H1 (cell line): ENCODE measurements at regions not wholly inside any gene's neighbourhood (a gene's known extent, or its start where the extent isn't known, plus 50 kb on each side); places are given as distances from the start of the nearest gene placed in this dataset.

Experiments
- CTCF ChIA-PET: fragments of 300-600 bp; sonication (Branson Sonifier 250); formaldehyde crosslinking; loops from one replicate; lab custom pipeline; 2021; ENCODE audit not compliant: partially characterized antibody; lab: Charles Lee
- POLR2A ChIA-PET: fragments of 300-600 bp; sonication (Branson Sonifier 250); formaldehyde crosslinking; loops from one replicate; lab custom pipeline; 2021; ENCODE audit warnings: inconsistent platforms; ENCODE audit not compliant: partially characterized antibody; lab: Charles Lee
- DNase-seq, 2 experiments: peaks; one replicate each; pipeline versions ENCODE4 v3.0.0 to v3.0.0-alpha.2; 2010 to 2022; ENCODE audit warnings: low spot score in 2 of 2, low read depth in 1 of 2, mixed read lengths in 1 of 2
- FAIRE-seq: peaks from 2 replicates; lab custom pipeline; 2011; peaks lifted over from hg19 to GRCh38; lab: Jason Lieb, UNC
- H2AFZ ChIP-seq: 2 replicates; pipeline ENCODE4 v1.8.1; 2012; ENCODE audit warnings: low read length, inconsistent platforms
- H2AK5ac ChIP-seq: 2 replicates; pipeline ENCODE4 v1.6.1; 2013; ENCODE audit warnings: low read depth, low read length
- H2BK120ac ChIP-seq: replicated peaks from 2 replicates; pipeline ENCODE3; 2013; ENCODE audit warnings: low read depth, low read length, inconsistent platforms
- H2BK12ac ChIP-seq: 2 replicates; pipeline ENCODE4 v1.6.1; 2013; ENCODE audit warnings: low read depth, low read length
- H2BK15ac ChIP-seq: 2 replicates; pipeline ENCODE4 v1.6.1; 2013; ENCODE audit warnings: low read length
- H2BK20ac ChIP-seq: 2 replicates; pipeline ENCODE4 v1.6.1; 2013; ENCODE audit warnings: low read length
- H2BK5ac ChIP-seq: 2 replicates; pipeline ENCODE4 v1.6.1; 2013; ENCODE audit warnings: low read depth, low read length
- H3K14ac ChIP-seq: 2 replicates; pipeline ENCODE4 v1.6.1; 2013; ENCODE audit warnings: inconsistent platforms; ENCODE audit not compliant: insufficient read length
- H3K18ac ChIP-seq: 2 replicates; pipeline ENCODE4 v1.6.1; 2013; ENCODE audit warnings: low read length; ENCODE audit errors: extremely low read depth
- H3K23ac ChIP-seq: 2 replicates; pipeline ENCODE4 v1.6.1; 2013; ENCODE audit warnings: inconsistent platforms; ENCODE audit not compliant: insufficient read length
- H3K23me2 ChIP-seq: 2 replicates; pipeline ENCODE4 v1.6.1; 2013; ENCODE audit warnings: low read depth, low read length
- H3K27ac ChIP-seq: 2 replicates; pipeline ENCODE4 v1.6.1; 2011; ENCODE audit warnings: low read depth, low read length, inconsistent platforms
- H3K27me3 ChIP-seq, 4 experiments: replicated peaks in 1 of 4; 1 replicate in 1 of 4; 2 replicates in 3 of 4; pipeline versions ENCODE4 v1.6.1 to v1.8.1; 2011 to 2013; ENCODE audit warnings: low read length in 3 of 4, mild to moderate bottlenecking in 3 of 4, inconsistent platforms in 2 of 4, mixed read lengths in 2 of 4, moderate library complexity in 1 of 4; ENCODE audit not compliant: control insufficient read depth in 3 of 4, insufficient read depth in 3 of 4; ENCODE audit errors: extremely low read depth in 1 of 4
- H3K36me3 ChIP-seq, 4 experiments: 2 replicates each; pipeline versions ENCODE4 v1.6.1 to v1.8.1; 2011 to 2013; ENCODE audit warnings: mild to moderate bottlenecking in 4 of 4, low read length in 3 of 4, moderate library complexity in 2 of 4, control low read depth in 1 of 4, inconsistent platforms in 1 of 4; ENCODE audit not compliant: insufficient read depth in 4 of 4, control insufficient read depth in 2 of 4
- H3K4ac ChIP-seq: replicated peaks from 2 replicates; pipeline ENCODE3; 2013; ENCODE audit warnings: low read length, low read depth, mixed read lengths, inconsistent platforms; ENCODE audit not compliant: insufficient read length
- H3K4me1 ChIP-seq, 4 experiments: replicated peaks in 1 of 4; 1 replicate in 1 of 4; 2 replicates in 3 of 4; pipeline versions ENCODE4 v1.6.1 to v1.8.1; 2011 to 2013; ENCODE audit warnings: low read length in 3 of 4, inconsistent platforms in 2 of 4, mixed read lengths in 1 of 4; ENCODE audit not compliant: insufficient read depth in 4 of 4, control insufficient read depth in 3 of 4
- H3K4me2 ChIP-seq, 2 experiments: 2 replicates each; pipeline versions ENCODE4 v1.6.1 to v1.8.1; 2011 to 2013; ENCODE audit warnings: low read depth in 2 of 2, low read length in 2 of 2, control low read depth in 1 of 2, inconsistent platforms in 1 of 2, mild to moderate bottlenecking in 1 of 2; ENCODE audit not compliant: insufficient read depth in 1 of 2
- H3K4me3 ChIP-seq, 4 experiments: fragments of 200-600, 300-600 bp in 1 of 4; sonication (generic), shearing (Covaris generic), sonication (Bioruptor Twin) in 1 of 4; 2 replicates each; pipeline versions ENCODE4 v1.5.1 to v1.8.1; 2011 to 2016; ENCODE audit warnings: low read length in 4 of 4, low read depth in 3 of 4, control low read depth in 2 of 4, inconsistent platforms in 2 of 4, mild to moderate bottlenecking in 2 of 4, mixed read lengths in 1 of 4, moderate library complexity in 1 of 4; ENCODE audit not compliant: insufficient read depth in 2 of 4; ENCODE audit errors: extremely low read depth in 1 of 4
- H3K56ac ChIP-seq: replicated peaks from 2 replicates; pipeline ENCODE3; 2013; ENCODE audit warnings: low read depth, mild to moderate bottlenecking, mixed read lengths, low read length, inconsistent platforms; ENCODE audit not compliant: insufficient read length
- H3K79me1 ChIP-seq: 2 replicates; pipeline ENCODE4 v1.6.1; 2013; ENCODE audit warnings: low read depth, low read length, control low read depth
- H3K79me2 ChIP-seq, 2 experiments: 2 replicates each; pipeline versions ENCODE4 v1.6.1 to v1.8.1; 2012 to 2013; ENCODE audit warnings: low read length in 2 of 2, mild to moderate bottlenecking in 2 of 2, inconsistent platforms in 1 of 2; ENCODE audit not compliant: insufficient read depth in 2 of 2, control insufficient read depth in 1 of 2
- H3K9ac ChIP-seq, 4 experiments: replicated peaks in 1 of 4; 1 replicate in 1 of 4; 2 replicates in 3 of 4; pipeline versions ENCODE4 v1.6.1 to v1.8.1; 2011 to 2013; ENCODE audit warnings: low read depth in 3 of 4, low read length in 3 of 4, control low read depth in 2 of 4, mild to moderate bottlenecking in 2 of 4, moderate library complexity in 2 of 4, inconsistent platforms in 1 of 4; ENCODE audit errors: extremely low read depth in 1 of 4
- H3K9me3 ChIP-seq, 2 experiments: 2 replicates each; pipeline versions ENCODE4 v1.6.1 to v1.8.1; 2012 to 2013; ENCODE audit warnings: mild to moderate bottlenecking in 2 of 2, moderate library complexity in 2 of 2, control low read depth in 1 of 2, inconsistent platforms in 1 of 2, low read depth in 1 of 2, low read length in 1 of 2, mixed read lengths in 1 of 2; ENCODE audit not compliant: insufficient read depth in 2 of 2
- H4K20me1 ChIP-seq, 2 experiments: replicated peaks in 1 of 2; 2 replicates each; pipeline versions ENCODE3 to v1.8.1; 2011 to 2013; ENCODE audit warnings: inconsistent platforms in 2 of 2, low read length in 2 of 2, mild to moderate bottlenecking in 1 of 2; ENCODE audit not compliant: insufficient read depth in 2 of 2, control insufficient read depth in 1 of 2
- H4K5ac ChIP-seq: 2 replicates; pipeline ENCODE4 v1.6.1; 2013; ENCODE audit warnings: low read length, low read depth, mixed read lengths, inconsistent platforms; ENCODE audit not compliant: insufficient read length
- H4K8ac ChIP-seq: 2 replicates; pipeline ENCODE4 v1.8.0; 2013; ENCODE audit warnings: mild to moderate bottlenecking, moderate library complexity, low read length, inconsistent platforms; ENCODE audit not compliant: insufficient read depth; ENCODE audit errors: extremely low read depth
- H4K91ac ChIP-seq: replicated peaks from 2 replicates; pipeline ENCODE3; 2013; ENCODE audit warnings: low read length, mixed read lengths, inconsistent platforms; ENCODE audit not compliant: insufficient read length
- BRCA1 ChIP-seq: IDR thresholded peaks from 2 replicates; pipeline ENCODE4 v1.6.1; 2012; ENCODE audit warnings: low read depth, low read length, improper control_type of control experiment
- CHD1 ChIP-seq: IDR thresholded peaks from 2 replicates; pipeline ENCODE4 v1.6.1; 2012; ENCODE audit warnings: low read depth, low read length, improper control_type of control experiment
- EZH2 ChIP-seq: fragments of 200-600 bp; sonication (generic); IDR thresholded peaks from 2 replicates; pipeline ENCODE4 v1.7.1; 2012; ENCODE audit warnings: low read depth, mild to moderate bottlenecking, moderate library complexity, low read length, inconsistent platforms; ENCODE audit not compliant: severe bottlenecking
- HDAC2 ChIP-seq, 2 experiments: fragments of 300-600 bp in 1 of 2; sonication (generic) in 1 of 2; IDR thresholded peaks; 2 replicates each; pipeline ENCODE4 v1.6.1; 2011 to 2012; ENCODE audit warnings: low read depth in 2 of 2, low read length in 2 of 2, mild to moderate bottlenecking in 2 of 2, moderate library complexity in 2 of 2, borderline replicate concordance in 1 of 2, inconsistent platforms in 1 of 2
- MAX ChIP-seq: IDR thresholded peaks from 2 replicates; pipeline ENCODE4 v1.6.1; 2012; ENCODE audit warnings: inconsistent platforms
- SP2 ChIP-seq: IDR thresholded peaks from 2 replicates; pipeline ENCODE4 v1.6.1; 2012; ENCODE audit warnings: mild to moderate bottlenecking, low read length, inconsistent platforms
- TCF12 ChIP-seq: IDR thresholded peaks from 2 replicates; pipeline ENCODE4 v1.6.1; 2011; ENCODE audit warnings: low read depth, mild to moderate bottlenecking, low read length
- ZNF274 ChIP-seq: IDR thresholded peaks from 2 replicates; pipeline ENCODE4 v1.7.0; 2012; ENCODE audit warnings: low read length, borderline replicate concordance; ENCODE audit errors: extremely low read depth
- WGBS, 2 experiments: shearing (Covaris generic) in 1 of 2; methylation state at CpG; one replicate each; pipeline versions ENCODE4 v1.1.6 to v1.1.7; 2013 to 2015; ENCODE audit warnings: low lambda C conversion rate in 2 of 2, mixed read lengths in 2 of 2, inconsistent platforms in 1 of 2, low coverage in 1 of 2, missing lambda C conversion rate in 1 of 2; ENCODE audit not compliant: insufficient replicate concordance in 2 of 2, insufficient coverage in 1 of 2, insufficient read length in 1 of 2; ENCODE audit errors: extremely low coverage in 1 of 2, missing lambda C conversion rate in 1 of 2; 5-methylcytosine and 5-hydroxymethylcytosine counted together

- Histone ChIP-seq H3K23me2 (no peaks in the 10 kb centered on the region; the same call in 1 of the 2 replicates), H3K79me1 (no peaks in the 10 kb centered on the region), H2AK5ac (no peak overlapping the region), H2BK120ac (no peak overlapping the region), H3K4me1 (no peaks in the 10 kb centered on the region), H4K20me1 (no peaks in the 10 kb centered on the region), H2BK15ac (no peak overlapping the region), H3K4ac (no peak overlapping the region), H4K91ac (no peak overlapping the region), H2BK5ac (no peak overlapping the region), H3K23ac (no peak overlapping the region), H3K27me3 (no peaks in the 10 kb centered on the region), H3K9me3 (no peaks in the 10 kb centered on the region), H3K18ac (no peak overlapping the region), H3K36me3 (no peaks in the 10 kb centered on the region), H4K8ac (no peak overlapping the region), H3K79me2 (no peaks in the 10 kb centered on the region), H3K27ac (no peak overlapping the region), H3K4me2 (no peak overlapping the region), H2BK12ac (no peak overlapping the region), H4K5ac (no peak overlapping the region), H3K14ac (no peak overlapping the region), H2BK20ac (no peak overlapping the region), H2AFZ (no peak overlapping the region), H3K9ac (no peak overlapping the region), H3K4me3 (no peak overlapping the region), H3K56ac (no peak overlapping the region)
- CTCF ChIA-PET: interaction anchor here (1.9 kb wide), 1 partner anchor 212 kb away, joined by 4 read pairs; no protein-coding TSS in a partner anchor
- no peak for DNase-seq
- TF ChIP-seq TCF12 (no peak), SP2 (no peak), EZH2 (no peak), BRCA1 (no peak), HDAC2 (IDR thresholded peaks at IDR 0.05; ENCODE audit: borderline replicate concordance in 1 of 2, low read depth in 2 of 2, low read length in 2 of 2) (no peak), ZNF274 (no peak), MAX (no peak), CHD1 (no peak)
- WGBS, 2 experiments: 89% methylated on average over 2 of the region's 2 CpGs; no CpG with 5 or more reads in 1 of the 2 experiments
- POLR2A ChIA-PET: no interaction called here
- FAIRE-seq: no peak
These were observed 130.7 kb upstream of the SSTR4 start for GRCh38 chr20:22904386-22904785.
